GM19395 (cell line): ENCODE measurements at regions not wholly inside any gene's neighbourhood (a gene's known extent, or its start where the extent isn't known, plus 50 kb on each side); places are given as distances from the start of the nearest gene placed in this dataset.

Experiments used
- ATAC-seq: cut with Tn5 transposase; IDR thresholded peaks from one replicate; pipeline ENCODE4 v1.9.1; 2021; ENCODE audit warnings: mild to moderate bottlenecking, moderate library complexity; ENCODE audit not compliant: unreplicated experiment

DNA sequence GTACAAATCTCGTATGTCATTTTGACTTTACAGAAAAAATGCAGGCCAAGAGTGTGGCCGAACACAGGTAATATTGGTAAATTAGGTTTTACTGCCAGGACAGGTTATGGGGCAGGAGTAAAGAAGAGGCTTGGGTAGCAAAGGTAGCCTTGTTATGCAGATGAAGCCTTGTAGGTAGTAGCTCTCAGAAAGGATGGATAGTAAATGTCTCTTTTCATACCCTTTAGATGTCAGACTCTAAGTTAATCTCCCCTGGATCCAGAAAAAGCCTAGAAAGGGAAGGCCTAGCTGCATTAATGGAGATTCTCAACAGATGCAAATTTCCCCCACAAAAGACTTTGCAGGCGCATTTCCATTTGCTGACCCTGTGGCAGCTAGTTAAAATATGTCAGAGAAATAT lies 1445.1 kb upstream of the CADM2 start:
- ATAC-seq, result no peak

DNA sequence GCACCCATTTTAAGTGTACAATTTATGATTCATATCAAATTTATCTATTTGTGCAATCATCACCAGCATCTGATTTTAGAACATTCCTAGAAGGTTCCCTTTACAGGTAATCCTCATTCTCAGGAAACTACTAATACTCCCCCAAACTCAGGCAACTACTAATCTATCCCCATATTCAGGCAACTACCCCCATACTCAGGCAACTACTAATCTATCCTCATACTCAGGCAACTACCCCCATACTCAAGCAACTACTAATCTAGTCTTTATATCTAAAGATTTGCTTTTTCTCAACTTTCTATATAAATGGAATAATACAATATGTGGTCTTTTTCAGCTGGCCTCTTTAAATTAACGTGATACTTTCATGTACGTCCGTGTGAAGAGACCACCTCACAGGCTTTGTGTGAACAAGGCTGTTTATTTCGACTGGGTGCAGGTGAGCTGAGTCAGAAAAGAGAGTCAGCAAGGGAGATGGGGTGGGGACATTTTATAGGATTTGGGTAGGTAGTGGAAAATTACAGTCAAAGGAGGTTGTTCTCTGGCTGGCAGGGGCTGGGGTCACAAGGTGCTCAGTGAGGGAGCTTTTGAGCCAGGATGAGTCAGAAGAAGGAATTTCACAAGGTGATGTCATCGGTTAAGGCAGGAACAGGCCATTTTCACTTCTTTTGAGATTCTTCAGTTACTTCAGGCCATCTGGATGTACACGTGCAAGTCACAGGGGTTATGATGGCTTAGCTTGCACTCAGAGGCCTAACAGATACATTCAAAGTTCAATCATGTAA lies 1444.5 kb upstream of the CADM2 start:
- no peak for ATAC-seq

DNA sequence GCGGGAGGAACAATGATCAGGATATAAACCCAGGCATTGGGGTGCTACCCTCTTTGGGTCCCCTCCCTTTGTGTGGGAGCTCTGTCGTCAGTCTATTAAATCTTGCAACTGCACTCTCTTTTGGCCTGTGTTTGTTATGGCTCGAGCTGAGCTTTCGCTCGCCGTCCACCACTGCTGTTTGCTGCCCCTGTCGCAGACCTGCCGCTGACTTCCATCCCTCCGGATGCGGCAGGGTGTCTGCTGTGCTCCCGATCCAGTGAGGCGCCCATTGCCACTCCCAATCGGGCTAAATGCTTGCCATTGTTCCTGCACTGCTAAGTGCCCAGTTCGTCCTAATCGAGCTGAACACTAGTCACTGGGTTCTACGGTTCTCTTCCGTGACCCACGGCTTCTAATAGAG lies 1443.7 kb upstream of the CADM2 start:
- no peak for ATAC-seq

DNA sequence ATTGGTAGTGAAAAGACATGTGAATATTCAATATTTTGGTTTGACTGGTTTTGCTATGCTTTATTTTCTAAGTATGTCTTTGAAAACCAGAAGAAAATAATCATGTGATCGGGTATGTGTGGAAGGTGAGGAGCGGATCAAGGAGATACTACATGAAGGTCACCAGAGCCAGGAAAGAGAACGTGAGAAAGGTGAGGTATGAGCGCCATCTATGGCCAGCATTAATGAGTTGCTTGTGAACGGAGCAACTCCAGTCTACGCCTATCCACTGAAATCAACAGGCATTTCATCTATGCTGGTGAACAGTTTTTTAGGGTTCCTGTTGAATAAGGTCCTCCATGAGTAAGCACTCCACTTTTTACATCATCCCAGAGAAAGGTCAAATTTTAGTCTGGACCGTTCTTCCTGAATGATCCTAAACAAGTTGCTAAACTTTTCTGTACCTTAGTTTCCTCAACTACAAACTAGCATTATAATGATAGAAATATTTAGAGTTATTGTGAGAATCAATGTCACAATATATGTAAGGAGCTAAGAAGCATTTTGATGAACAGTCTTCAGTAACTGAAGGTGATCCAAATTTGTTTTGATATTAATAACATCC lies 1435.2 kb upstream of the CADM2 start:
- ATAC-seq, result peak; percentile 63

GRCh38 chr3:83524901-83525300 lies 1433.9 kb upstream of the CADM2 start:
- ATAC-seq, result no peak

- no peak for ATAC-seq
Measured at GRCh38 chr3:83559082-83559481, 1399.7 kb upstream of the CADM2 start.

DNA sequence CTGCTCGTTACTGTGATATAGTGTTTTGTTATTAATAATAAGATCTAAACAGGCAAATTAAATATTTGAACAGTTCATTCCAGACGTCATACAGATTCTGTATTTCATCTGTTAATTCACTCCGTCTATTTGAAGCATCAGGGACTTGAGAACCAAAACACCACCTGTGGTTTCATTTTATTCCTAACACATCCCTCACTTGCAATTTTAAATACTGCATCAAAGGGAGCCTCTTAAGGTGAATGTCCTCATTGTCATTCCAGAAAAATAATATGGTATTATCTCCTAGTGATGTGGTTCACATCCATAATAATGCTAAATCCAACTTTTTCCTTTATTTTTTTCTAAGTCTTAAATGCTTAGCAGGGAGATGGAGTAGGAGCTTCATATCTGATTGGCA lies 1390.9 kb upstream of the CADM2 start:
- ATAC-seq, result no peak

DNA sequence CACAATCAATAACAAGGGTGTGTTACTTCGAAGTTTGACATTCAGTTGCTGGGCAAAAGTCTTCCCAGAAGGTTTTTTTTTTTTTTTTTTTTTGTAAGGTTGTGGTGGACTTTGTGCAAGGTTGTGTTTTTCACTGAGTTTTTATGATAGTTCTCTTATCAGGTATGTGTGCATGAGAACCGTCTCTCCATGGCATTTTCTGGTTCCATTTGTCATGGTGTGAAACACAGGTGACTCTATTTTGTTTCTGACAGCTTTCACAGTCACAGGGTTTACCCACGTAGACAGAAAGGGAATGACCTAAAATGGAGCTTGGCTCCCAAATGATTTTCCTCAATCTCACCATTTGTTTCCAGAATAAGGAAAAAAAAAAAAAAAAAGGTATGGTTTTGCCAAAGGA lies 1377.2 kb upstream of the CADM2 start:
- ATAC-seq, result no peak

- no peak for ATAC-seq
Measured at GRCh38 chr3:83601704-83602103, 1357.1 kb upstream of the CADM2 start.

DNA sequence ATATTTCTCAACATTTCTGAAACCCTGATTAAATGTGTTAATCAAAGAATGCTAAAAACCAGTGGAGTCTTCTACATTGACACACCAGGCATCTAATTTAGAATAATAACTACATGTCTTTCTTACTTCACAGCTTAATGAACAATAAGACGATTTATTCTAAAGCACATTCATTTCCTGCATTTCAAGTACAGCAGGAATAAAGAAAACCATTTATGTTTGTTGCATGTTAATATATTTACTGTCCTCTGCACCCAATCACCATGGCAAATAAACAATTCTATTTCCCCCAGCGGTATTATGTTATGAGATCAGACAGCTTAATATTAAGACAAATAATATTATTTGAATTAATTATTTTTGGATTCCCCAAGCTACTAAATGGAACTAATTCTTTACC lies 1336.3 kb upstream of the CADM2 start:
- no peak for ATAC-seq

DNA sequence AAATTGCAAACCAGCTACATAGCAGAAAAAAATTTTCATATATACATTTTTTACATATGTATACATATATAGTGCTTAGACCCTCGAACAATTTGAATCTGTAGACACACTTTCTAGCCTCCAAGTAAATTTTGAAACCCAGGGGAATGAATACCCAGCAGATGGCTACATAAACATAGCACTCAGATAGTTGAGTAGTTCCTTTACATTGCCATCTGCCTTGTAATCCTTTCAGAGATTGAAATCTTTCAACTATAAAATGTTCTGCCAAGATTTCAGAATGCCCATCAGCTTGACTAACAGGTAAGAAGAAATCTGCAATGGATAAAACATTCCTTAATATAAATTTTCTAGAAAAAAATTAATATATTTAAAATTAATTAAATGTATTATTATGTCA lies 1333.5 kb upstream of the CADM2 start:
- no peak for ATAC-seq

GRCh38 chr3:83628471-83628870 lies 1330.3 kb upstream of the CADM2 start:
- ATAC-seq, result no peak

DNA sequence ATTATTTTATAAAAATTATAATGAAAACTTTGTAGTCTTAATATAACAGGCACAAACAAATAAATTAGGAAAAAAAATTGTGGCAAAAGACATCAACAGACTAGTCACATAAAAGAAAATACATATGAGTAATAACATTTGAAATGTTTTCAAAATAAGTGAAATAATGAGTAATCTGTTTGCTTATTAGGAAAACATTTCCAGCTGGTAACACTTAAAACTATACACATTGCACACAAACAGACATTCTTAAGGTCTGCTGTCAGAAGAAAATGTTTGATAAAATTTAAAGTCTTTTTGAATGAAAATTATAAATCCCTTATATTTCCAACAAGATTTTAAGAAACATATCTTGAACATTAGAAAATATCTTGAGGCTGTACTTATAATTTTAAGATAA lies 1326.3 kb upstream of the CADM2 start:
- ATAC-seq, result no peak

DNA sequence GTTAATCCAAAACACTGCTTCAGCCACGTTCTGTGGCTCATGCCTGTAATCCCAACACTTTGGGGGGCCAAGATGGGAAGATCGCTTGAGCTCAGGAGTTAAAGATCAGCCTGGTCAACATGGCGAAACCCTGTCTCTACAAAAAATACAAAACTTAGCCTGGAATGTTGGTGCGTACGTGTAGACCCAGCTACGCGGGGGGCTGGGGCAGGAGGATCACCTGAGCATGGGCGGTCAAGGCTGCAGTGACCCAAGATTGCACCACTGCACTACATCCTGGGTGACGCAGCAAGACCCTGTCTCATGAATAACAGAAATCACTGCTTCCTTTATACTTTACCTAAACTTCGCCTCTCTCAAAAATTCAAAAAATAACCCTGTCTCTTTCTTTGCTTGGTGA lies 1325.0 kb upstream of the CADM2 start:
- ATAC-seq, result no peak

GRCh38 chr3:83649692-83650091 lies 1309.1 kb upstream of the CADM2 start:
- no peak for ATAC-seq

- no peak for ATAC-seq
Measured at GRCh38 chr3:83655083-83655482, 1303.7 kb upstream of the CADM2 start.

DNA sequence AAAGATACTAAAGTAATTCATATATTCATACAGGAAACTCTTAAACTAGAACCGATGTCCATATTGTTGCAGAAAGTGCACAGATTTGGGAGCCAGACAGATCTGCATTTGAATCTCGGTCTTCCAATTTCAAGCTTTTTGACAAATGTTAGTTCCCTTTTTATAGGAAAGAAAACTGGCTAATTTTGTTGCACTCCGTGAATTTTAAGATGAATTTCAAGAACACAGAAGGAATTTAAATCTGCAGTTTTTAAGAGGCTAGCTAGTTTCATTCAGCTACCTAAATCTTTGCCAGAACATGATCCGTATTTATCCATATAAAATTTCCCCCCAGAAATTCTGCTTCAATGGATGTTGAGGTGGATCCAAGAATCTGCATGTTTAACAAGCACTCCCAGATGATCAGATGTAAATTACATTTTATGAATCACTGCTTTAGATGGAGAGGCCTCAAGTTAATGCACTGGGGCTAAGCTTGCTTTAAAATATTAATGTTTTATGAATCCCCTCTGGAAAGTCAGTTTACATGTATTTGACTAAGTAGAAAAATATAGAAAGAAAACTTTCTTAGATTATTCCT lies 1296.3 kb upstream of the CADM2 start:
- ATAC-seq, result no peak

DNA sequence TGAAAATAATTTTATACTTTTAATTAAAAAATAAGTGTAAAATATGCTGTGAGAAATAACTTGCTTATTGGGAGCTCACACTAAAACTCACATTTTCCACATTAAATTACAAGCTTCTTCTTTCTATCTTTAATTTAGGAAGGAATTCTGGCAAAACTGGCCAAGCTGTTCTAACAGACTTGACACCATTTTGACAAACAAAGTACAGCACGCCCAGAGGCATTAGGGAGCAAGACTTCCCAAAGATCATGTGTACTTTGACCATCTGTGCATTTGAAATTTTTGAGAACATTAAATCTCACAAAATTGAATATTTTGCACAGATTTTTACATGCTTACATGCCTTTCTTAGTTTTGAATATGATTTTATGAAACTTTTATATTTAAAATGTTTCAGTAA lies 1288.4 kb upstream of the CADM2 start:
- ATAC-seq, result no peak

DNA sequence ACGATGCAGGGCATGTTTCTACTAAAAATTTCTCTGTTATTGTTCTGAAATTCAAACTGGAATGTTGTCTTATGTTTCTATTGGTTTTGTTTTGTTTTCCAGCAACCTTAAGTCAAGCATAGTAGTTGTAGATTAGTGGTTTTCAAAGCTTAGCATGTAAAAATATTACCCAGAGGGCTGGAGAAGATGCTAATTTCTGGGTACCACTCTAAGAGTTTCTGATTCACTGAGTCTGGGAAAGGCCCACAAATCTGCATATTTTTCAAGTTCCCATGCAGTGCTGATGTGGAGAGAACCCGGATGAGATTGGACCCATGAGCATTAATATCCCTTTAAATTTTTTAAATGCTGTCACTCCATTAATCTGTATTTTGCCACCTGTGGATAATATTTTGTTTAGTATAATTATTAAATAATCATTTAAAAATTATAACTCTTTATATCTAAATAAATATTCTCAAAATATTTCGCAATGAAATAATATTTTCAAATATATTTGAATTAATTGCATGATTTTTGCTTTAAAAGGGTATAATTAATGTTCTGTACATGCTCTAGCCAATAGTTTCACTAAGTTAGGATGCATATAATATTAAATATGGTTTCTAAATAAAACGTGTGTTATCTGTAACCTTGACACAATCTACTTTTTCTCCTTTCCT lies 1274.7 kb upstream of the CADM2 start:
- no peak for ATAC-seq

DNA sequence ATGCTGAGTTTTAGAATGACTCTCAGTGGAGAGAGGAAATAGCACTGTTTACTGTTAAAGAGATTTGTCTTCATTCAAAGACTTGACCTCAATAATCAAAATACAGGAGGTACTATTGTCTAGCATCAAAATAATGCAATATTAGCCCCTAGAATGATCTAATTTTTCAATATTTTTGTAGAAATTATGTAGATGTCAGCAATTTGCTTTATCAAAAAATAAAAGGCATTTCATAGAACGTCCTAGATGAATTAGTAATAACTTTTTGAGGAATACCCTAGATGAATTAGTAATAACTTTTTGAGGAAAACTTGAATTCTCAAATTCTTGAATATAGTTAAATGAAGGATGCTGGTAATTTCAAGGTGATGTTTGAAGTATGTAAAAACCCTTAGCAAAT lies 1252.1 kb upstream of the CADM2 start:
- no peak for ATAC-seq

- no peak for ATAC-seq
Measured at GRCh38 chr3:83715307-83715706, 1243.5 kb upstream of the CADM2 start.

DNA sequence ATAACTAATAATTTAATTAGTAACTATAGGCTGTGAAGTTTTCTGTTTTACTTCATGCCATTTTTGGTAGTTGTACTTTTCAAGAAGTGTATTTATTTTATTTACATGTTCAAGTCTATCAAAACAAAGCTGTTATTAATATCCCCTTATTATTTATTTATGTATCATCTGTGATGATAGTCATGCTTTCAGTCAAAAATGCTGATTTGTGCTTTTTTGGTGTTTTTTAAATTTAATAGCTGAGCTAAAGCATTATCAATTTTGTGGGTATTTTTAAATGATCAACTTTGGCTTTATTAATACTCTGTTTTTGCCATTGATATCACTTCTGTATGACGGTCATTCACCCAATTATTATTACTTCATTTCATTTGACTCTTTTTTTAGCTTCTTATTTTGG lies 1229.2 kb upstream of the CADM2 start:
- ATAC-seq, result no peak
